K562 (cell line): ENCODE measurements at regions not wholly inside any gene's neighbourhood (a gene's known extent, or its start where the extent isn't known, plus 50 kb on each side); places are given as distances from the start of the nearest gene placed in this dataset.

Experiments
- ATAC-seq: fragments of 200-7000 bp; cut with Tn5 transposase; 3 replicates; pipeline ENCODE4 v1.9.1; 2020; ENCODE audit warnings: moderate library complexity
- BruUV-seq: library from RNA; stranded (reverse); fragments of 400-500 nt; replicated peaks from 2 replicates; lab custom pipeline; 2021; lab: Mats Ljungman, UMichigan
- CTCF ChIA-PET: fragments of 300-600 bp; formaldehyde crosslinking; extraction: SDS; loops from one replicate; lab custom pipeline; 2021; ENCODE audit warnings: low intra/inter-chr PET ratio; lab: Yijun Ruan, JAX
- POLR2A ChIA-PET: fragments of 300-600, 350-650 bp; sonication (Branson Sonifier 250); formaldehyde crosslinking; extraction: SDS; loops from one replicate; lab custom pipeline; 2021; ENCODE audit warnings: antibody characterized with exemption, inconsistent platforms; lab: Yijun Ruan, JAX
- DNase-seq, 4 experiments: peaks; one replicate each; pipeline versions ENCODE4 v3.0.0 to v3.0.0-alpha.2; 2011 to 2018; ENCODE audit warnings: low spot score in 3 of 4, mixed read lengths in 3 of 4; ENCODE audit errors: extremely low read depth in 1 of 4
- FAIRE-seq: peaks from 2 replicates; lab custom pipeline; 2011; peaks lifted over from hg19 to GRCh38; lab: Jason Lieb, UNC
- H2AFZ ChIP-seq: 2 replicates; pipeline ENCODE4 v1.6.0; 2011; ENCODE audit warnings: low read depth, low read length, control low read depth, inconsistent platforms
- H3K27ac ChIP-seq: fragments of 200-600 bp; 3 replicates; pipeline ENCODE4 v1.8.0; 2011; ENCODE audit warnings: low read depth, mild to moderate bottlenecking, control low read depth, inconsistent platforms, low read length, moderate library complexity, mixed read lengths; ENCODE audit errors: extremely low read depth
- H3K27me3 ChIP-seq, 2 experiments: fragments of 300-600 bp in 1 of 2; 2 replicates in 1 of 2; 3 replicates in 1 of 2; pipeline versions ENCODE4 v1.6.0 to v1.8.0; 2011; ENCODE audit warnings: inconsistent platforms in 2 of 2, low read length in 2 of 2, mild to moderate bottlenecking in 1 of 2, mixed read lengths in 1 of 2, moderate library complexity in 1 of 2; ENCODE audit not compliant: control insufficient read depth in 2 of 2, insufficient read depth in 2 of 2
- H3K36me3 ChIP-seq: fragments of 300-600 bp; 3 replicates; pipeline ENCODE4 v1.8.0; 2011; ENCODE audit warnings: mild to moderate bottlenecking, low read length, inconsistent platforms; ENCODE audit not compliant: control insufficient read depth, insufficient read depth
- H3K4me1 ChIP-seq, 2 experiments: fragments of 200-600 bp in 1 of 2; replicated peaks in 1 of 2; 2 replicates in 1 of 2; 3 replicates in 1 of 2; pipeline versions ENCODE4 v1.5.1 to v1.8.0; 2011; ENCODE audit warnings: inconsistent platforms in 2 of 2, low read length in 2 of 2, mild to moderate bottlenecking in 1 of 2, mixed read lengths in 1 of 2, moderate library complexity in 1 of 2; ENCODE audit not compliant: control insufficient read depth in 2 of 2, insufficient read depth in 2 of 2
- H3K4me2 ChIP-seq: 2 replicates; pipeline ENCODE4 v1.6.1; 2011; ENCODE audit warnings: low read length, control low read depth, inconsistent platforms, mixed read lengths; ENCODE audit not compliant: insufficient read depth
- H3K4me3 ChIP-seq: fragments of 200-600 bp; sonication (generic), shearing (Covaris generic); 2 replicates; pipeline ENCODE4 v1.5.1; 2016; ENCODE audit warnings: control low read depth, inconsistent platforms
- H3K79me2 ChIP-seq: fragments of 200-600 bp; 3 replicates; pipeline ENCODE4 v1.8.0; 2011; ENCODE audit warnings: low read length, inconsistent platforms; ENCODE audit not compliant: control insufficient read depth, insufficient read depth
- H3K9ac ChIP-seq, 2 experiments: 2 replicates each; pipeline versions ENCODE4 v1.6.0 to v1.6.1; 2011; ENCODE audit warnings: low read depth in 2 of 2, low read length in 2 of 2, control low read depth in 1 of 2, inconsistent platforms in 1 of 2, mild to moderate bottlenecking in 1 of 2, mixed read lengths in 1 of 2; ENCODE audit not compliant: insufficient read depth in 1 of 2
- H3K9me1 ChIP-seq: one replicate; pipeline ENCODE4 v1.6.0; 2011; ENCODE audit warnings: inconsistent platforms, mild to moderate bottlenecking, low read length, moderate library complexity; ENCODE audit not compliant: control insufficient read depth, insufficient read depth
- H3K9me3 ChIP-seq: replicated peaks from 2 replicates; pipeline ENCODE4 v1.5.1; 2011; ENCODE audit warnings: low read depth, low read length, inconsistent platforms; ENCODE audit not compliant: control insufficient read depth, insufficient read depth
- H4K20me1 ChIP-seq: replicated peaks from 2 replicates; pipeline ENCODE4 v1.6.1; 2011; ENCODE audit warnings: low read length, inconsistent platforms, mixed read lengths; ENCODE audit not compliant: control insufficient read depth, insufficient read depth
- CBX5 ChIP-seq: IDR thresholded peaks from 2 replicates; pipeline ENCODE4 v1.6.1; 2014; ENCODE audit warnings: low read depth, borderline replicate concordance
- FOXM1 ChIP-seq, 2 experiments: fragments of 450-650 bp in 1 of 2; sonication (generic) in 1 of 2; formaldehyde crosslinking in 1 of 2; IDR thresholded peaks; 2 replicates each; pipeline versions ENCODE4 v1.6.1 to v1.9.0; 2017 to 2022; ENCODE audit warnings: low read depth in 2 of 2, mild to moderate bottlenecking in 2 of 2, missing genetic modification reagents in 1 of 2, moderate library complexity in 1 of 2
- TAL1 ChIP-seq: fragments of 450-650 bp; IDR thresholded peaks from 2 replicates; pipeline ENCODE4 v1.6.1; 2016; ENCODE audit warnings: mild to moderate bottlenecking
- in situ Hi-C: fragments of 300-500 bp; cut with MboI; formaldehyde crosslinking; loops from 4 replicates; pipeline ENCODE4 v1.15.0; 2018; ENCODE audit warnings: inconsistent platforms, mixed read lengths
- intact Hi-C: fragments of 100-400 bp; cut with micrococcal nuclease; formaldehyde crosslinking; loops from 2 replicates; pipeline ENCODE4 v1.14.2; 2022
- TF ChIP-seq, protein P1 (sequence below): fragments of 450-650 bp; formaldehyde crosslinking; IDR thresholded peaks from 2 replicates; pipeline ENCODE4 v1.4.0; 2020; ENCODE audit warnings: mild to moderate bottlenecking, mixed read lengths
- TF ChIP-seq, protein P2 (sequence below): sonication (generic); formaldehyde crosslinking; IDR thresholded peaks from 2 replicates; pipeline ENCODE4 v1.8.0; 2023; ENCODE audit warnings: missing genetic modification reagents, mild to moderate bottlenecking, borderline replicate concordance
- TF ChIP-seq, protein P3 (sequence below): sonication (generic); formaldehyde crosslinking; IDR thresholded peaks from 2 replicates; pipeline ENCODE4 v1.8.0; 2022; ENCODE audit warnings: missing genetic modification reagents, mild to moderate bottlenecking, borderline replicate concordance

- ChIA-PET CTCF (no interaction called here), POLR2A (interaction anchor here (1.6 kb wide), 1 partner anchor 10 kb away, joined by 6 read pairs; no protein-coding TSS in a partner anchor)
- H3K4me1 ChIP-seq: no peaks in the 10 kb centered on the region
- no peak overlapping the region for H3K9ac ChIP-seq
- no peak overlapping the region for H3K27ac ChIP-seq
- no peaks in the 10 kb centered on the region for H4K20me1 ChIP-seq
- H3K9me3 ChIP-seq: no peaks in the 10 kb centered on the region
- no peak for DNase-seq
- FAIRE-seq: no peak
- no peaks in the 10 kb centered on the region for H3K9me1 ChIP-seq
- BruUV-seq: no TSS peak
- no peak for ATAC-seq
- H3K79me2 ChIP-seq: no peaks in the 10 kb centered on the region
- 0 out of 5 replicates have a peak, but pooled peaks cover 2 to 4% of the 10 kb centered on the region in 2 experiments for H3K27me3 ChIP-seq
- TF ChIP-seq, protein P1, sequence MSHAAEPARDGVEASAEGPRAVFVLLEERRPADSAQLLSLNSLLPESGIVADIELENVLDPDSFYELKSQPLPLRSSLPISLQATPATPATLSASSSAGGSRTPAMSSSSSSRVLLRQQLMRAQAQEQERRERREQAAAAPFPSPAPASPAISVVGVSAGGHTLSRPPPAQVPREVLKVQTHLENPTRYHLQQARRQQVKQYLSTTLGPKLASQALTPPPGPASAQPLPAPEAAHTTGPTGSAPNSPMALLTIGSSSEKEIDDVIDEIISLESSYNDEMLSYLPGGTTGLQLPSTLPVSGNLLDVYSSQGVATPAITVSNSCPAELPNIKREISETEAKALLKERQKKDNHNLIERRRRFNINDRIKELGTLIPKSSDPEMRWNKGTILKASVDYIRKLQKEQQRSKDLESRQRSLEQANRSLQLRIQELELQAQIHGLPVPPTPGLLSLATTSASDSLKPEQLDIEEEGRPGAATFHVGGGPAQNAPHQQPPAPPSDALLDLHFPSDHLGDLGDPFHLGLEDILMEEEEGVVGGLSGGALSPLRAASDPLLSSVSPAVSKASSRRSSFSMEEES (CRISPR knock-in tag): no peak
- TF ChIP-seq, protein P2, sequence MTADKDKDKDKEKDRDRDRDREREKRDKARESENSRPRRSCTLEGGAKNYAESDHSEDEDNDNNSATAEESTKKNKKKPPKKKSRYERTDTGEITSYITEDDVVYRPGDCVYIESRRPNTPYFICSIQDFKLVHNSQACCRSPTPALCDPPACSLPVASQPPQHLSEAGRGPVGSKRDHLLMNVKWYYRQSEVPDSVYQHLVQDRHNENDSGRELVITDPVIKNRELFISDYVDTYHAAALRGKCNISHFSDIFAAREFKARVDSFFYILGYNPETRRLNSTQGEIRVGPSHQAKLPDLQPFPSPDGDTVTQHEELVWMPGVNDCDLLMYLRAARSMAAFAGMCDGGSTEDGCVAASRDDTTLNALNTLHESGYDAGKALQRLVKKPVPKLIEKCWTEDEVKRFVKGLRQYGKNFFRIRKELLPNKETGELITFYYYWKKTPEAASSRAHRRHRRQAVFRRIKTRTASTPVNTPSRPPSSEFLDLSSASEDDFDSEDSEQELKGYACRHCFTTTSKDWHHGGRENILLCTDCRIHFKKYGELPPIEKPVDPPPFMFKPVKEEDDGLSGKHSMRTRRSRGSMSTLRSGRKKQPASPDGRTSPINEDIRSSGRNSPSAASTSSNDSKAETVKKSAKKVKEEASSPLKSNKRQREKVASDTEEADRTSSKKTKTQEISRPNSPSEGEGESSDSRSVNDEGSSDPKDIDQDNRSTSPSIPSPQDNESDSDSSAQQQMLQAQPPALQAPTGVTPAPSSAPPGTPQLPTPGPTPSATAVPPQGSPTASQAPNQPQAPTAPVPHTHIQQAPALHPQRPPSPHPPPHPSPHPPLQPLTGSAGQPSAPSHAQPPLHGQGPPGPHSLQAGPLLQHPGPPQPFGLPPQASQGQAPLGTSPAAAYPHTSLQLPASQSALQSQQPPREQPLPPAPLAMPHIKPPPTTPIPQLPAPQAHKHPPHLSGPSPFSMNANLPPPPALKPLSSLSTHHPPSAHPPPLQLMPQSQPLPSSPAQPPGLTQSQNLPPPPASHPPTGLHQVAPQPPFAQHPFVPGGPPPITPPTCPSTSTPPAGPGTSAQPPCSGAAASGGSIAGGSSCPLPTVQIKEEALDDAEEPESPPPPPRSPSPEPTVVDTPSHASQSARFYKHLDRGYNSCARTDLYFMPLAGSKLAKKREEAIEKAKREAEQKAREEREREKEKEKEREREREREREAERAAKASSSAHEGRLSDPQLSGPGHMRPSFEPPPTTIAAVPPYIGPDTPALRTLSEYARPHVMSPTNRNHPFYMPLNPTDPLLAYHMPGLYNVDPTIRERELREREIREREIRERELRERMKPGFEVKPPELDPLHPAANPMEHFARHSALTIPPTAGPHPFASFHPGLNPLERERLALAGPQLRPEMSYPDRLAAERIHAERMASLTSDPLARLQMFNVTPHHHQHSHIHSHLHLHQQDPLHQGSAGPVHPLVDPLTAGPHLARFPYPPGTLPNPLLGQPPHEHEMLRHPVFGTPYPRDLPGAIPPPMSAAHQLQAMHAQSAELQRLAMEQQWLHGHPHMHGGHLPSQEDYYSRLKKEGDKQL (CRISPR knock-in tag): no peak
- TF ChIP-seq TAL1: no peak
- TF ChIP-seq FOXM1 (IDR thresholded peaks at IDR 0.05; ENCODE audit: low read depth): no peak
- TF ChIP-seq FOXM1 (CRISPR knock-in tag; IDR thresholded peaks at IDR 0.05; ENCODE audit: low read depth): no peak
- no peak for TF ChIP-seq CBX5
- TF ChIP-seq, protein P3, sequence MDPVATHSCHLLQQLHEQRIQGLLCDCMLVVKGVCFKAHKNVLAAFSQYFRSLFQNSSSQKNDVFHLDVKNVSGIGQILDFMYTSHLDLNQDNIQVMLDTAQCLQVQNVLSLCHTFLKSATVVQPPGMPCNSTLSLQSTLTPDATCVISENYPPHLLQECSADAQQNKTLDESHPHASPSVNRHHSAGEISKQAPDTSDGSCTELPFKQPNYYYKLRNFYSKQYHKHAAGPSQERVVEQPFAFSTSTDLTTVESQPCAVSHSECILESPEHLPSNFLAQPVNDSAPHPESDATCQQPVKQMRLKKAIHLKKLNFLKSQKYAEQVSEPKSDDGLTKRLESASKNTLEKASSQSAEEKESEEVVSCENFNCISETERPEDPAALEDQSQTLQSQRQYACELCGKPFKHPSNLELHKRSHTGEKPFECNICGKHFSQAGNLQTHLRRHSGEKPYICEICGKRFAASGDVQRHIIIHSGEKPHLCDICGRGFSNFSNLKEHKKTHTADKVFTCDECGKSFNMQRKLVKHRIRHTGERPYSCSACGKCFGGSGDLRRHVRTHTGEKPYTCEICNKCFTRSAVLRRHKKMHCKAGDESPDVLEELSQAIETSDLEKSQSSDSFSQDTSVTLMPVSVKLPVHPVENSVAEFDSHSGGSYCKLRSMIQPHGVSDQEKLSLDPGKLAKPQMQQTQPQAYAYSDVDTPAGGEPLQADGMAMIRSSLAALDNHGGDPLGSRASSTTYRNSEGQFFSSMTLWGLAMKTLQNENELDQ (CRISPR knock-in tag): no peak
- H3K36me3 ChIP-seq: no peaks in the 10 kb centered on the region
- H3K4me2 ChIP-seq: no peak overlapping the region
- in situ Hi-C loops: no loop called here
- no peak overlapping the region for H3K4me3 ChIP-seq
- no peak overlapping the region for H2AFZ ChIP-seq
- intact Hi-C loops: no loop called here
Observed at GRCh38 chr5:109619606-109620005, 70.1 kb upstream of the MAN2A1 start.
